BLaER1 (cell line): ENCODE measurements at regions not wholly inside any gene's neighbourhood (a gene's known extent, or its start where the extent isn't known, plus 50 kb on each side); places are given as distances from the start of the nearest gene placed in this dataset.
"Not testable (repeated sequence)": the region's sequence is repeated elsewhere in the genome, so short reads cannot be mapped to it uniquely, and the experiment has no call there.

Experiments used
- H3K27ac ChIP-seq: shearing (Covaris generic); formaldehyde crosslinking; 2 replicates; pipeline ENCODE4 v1.8.1; 2022
- H3K27me3 ChIP-seq: shearing (Covaris generic); formaldehyde crosslinking; 2 replicates; pipeline ENCODE4 v1.8.1; 2022
- H3K36me3 ChIP-seq: shearing (Covaris generic); formaldehyde crosslinking; 2 replicates; pipeline ENCODE4 v1.8.1; 2022
- H3K4me1 ChIP-seq: shearing (Covaris generic); formaldehyde crosslinking; 2 replicates; pipeline ENCODE4 v1.8.1; 2022
- H3K4me2 ChIP-seq: shearing (Covaris generic); formaldehyde crosslinking; 2 replicates; pipeline ENCODE4 v1.8.1; 2022
- H3K4me3 ChIP-seq: shearing (Covaris generic); formaldehyde crosslinking; 2 replicates; pipeline ENCODE4 v1.8.1; 2022
- H3K9ac ChIP-seq: shearing (Covaris generic); formaldehyde crosslinking; 2 replicates; pipeline ENCODE4 v1.8.1; 2022
- H3K9me3 ChIP-seq: shearing (Covaris generic); formaldehyde crosslinking; 2 replicates; pipeline ENCODE4 v1.8.1; 2022
- H4K20me1 ChIP-seq: shearing (Covaris generic); formaldehyde crosslinking; 2 replicates; pipeline ENCODE4 v1.8.1; 2022
- Cebpa-rat ChIP-seq: shearing (Covaris generic); IDR thresholded peaks from 2 replicates; pipeline ENCODE4 v1.8.1; 2022

- Histone ChIP-seq H3K9ac (no peak overlapping the region), H3K36me3 (no peaks in the 10 kb centered on the region), H3K4me3 (no peak overlapping the region), H3K27me3 (no peaks in the 10 kb centered on the region), H3K4me1 (peaks cover 28% of the 10 kb centered on the region), H4K20me1 (no peaks in the 10 kb centered on the region), H3K4me2 (peak overlapping the region; percentile 27; the same call in 1 of the 2 replicates), H3K27ac (no peak overlapping the region), H3K9me3 (no peaks in the 10 kb centered on the region)
- TF ChIP-seq Cebpa-rat, result no peak
Observed at GRCh38 chr20:58032599-58032998, 195.9 kb downstream of the ANKRD60 start.

GRCh38 chr20:58031350-58031749 lies 197.1 kb downstream of the ANKRD60 start:
- H3K4me3 ChIP-seq, H3K27ac ChIP-seq, H4K20me1 ChIP-seq, H3K4me2 ChIP-seq, H3K27me3 ChIP-seq, H3K9me3 ChIP-seq, H3K36me3 ChIP-seq, H3K9ac ChIP-seq: not testable (repeated sequence)
- H3K4me1 ChIP-seq, result peaks cover 18% of the 10 kb centered on the region

- H3K4me2 ChIP-seq, result no peak overlapping the region
- peaks cover 15% of the 10 kb centered on the region for H3K4me1 ChIP-seq
- H3K27ac ChIP-seq, result no peak overlapping the region
- TF ChIP-seq Cebpa-rat, result no peak
- H3K27me3 ChIP-seq, result no peaks in the 10 kb centered on the region
- H3K9ac ChIP-seq, result no peak overlapping the region
- no peaks in the 10 kb centered on the region for H4K20me1 ChIP-seq
- H3K4me3 ChIP-seq, result no peak overlapping the region
- H3K36me3 ChIP-seq, result no peaks in the 10 kb centered on the region
- H3K9me3 ChIP-seq, result no peaks in the 10 kb centered on the region
Observed at GRCh38 chr20:58028123-58028522, 200.3 kb downstream of the ANKRD60 start.

GRCh38 chr20:58026361-58026760 lies 202.1 kb downstream of the ANKRD60 start:
- Histone ChIP-seq H4K20me1 (no peaks in the 10 kb centered on the region), H3K36me3 (no peaks in the 10 kb centered on the region), H3K27me3 (no peaks in the 10 kb centered on the region), H3K4me3 (no peak overlapping the region), H3K4me1 (peaks cover 5% of the 10 kb centered on the region), H3K4me2 (no peak overlapping the region), H3K9me3 (no peaks in the 10 kb centered on the region), H3K27ac (no peak overlapping the region), H3K9ac (no peak overlapping the region)
- TF ChIP-seq Cebpa-rat, result no peak

GRCh38 chr20:58025233-58025632 lies 203.2 kb downstream of the ANKRD60 start:
- TF ChIP-seq Cebpa-rat, result no peak
- H3K9ac ChIP-seq, result no peak overlapping the region
- H3K4me1 ChIP-seq, result peaks cover 16% of the 10 kb centered on the region
- no peak overlapping the region for H3K4me3 ChIP-seq
- H3K9me3 ChIP-seq, result no peaks in the 10 kb centered on the region
- no peaks in the 10 kb centered on the region for H3K36me3 ChIP-seq
- no peaks in the 10 kb centered on the region for H3K27me3 ChIP-seq
- no peak overlapping the region for H3K4me2 ChIP-seq
- no peak overlapping the region for H3K27ac ChIP-seq
- H4K20me1 ChIP-seq, result no peaks in the 10 kb centered on the region

- H3K4me3 ChIP-seq, result no peak overlapping the region
- TF ChIP-seq Cebpa-rat, result no peak
- no peak overlapping the region for H3K9ac ChIP-seq
- peaks cover 25% of the 10 kb centered on the region for H3K4me1 ChIP-seq
- no peaks in the 10 kb centered on the region for H3K36me3 ChIP-seq
- no peaks in the 10 kb centered on the region for H4K20me1 ChIP-seq
- no peaks in the 10 kb centered on the region for H3K27me3 ChIP-seq
- no peak overlapping the region for H3K4me2 ChIP-seq
- H3K9me3 ChIP-seq, result no peaks in the 10 kb centered on the region
- H3K27ac ChIP-seq, result no peak overlapping the region
Observed at GRCh38 chr20:58024241-58024721, 204.2 kb downstream of the ANKRD60 start.

- H3K4me1 ChIP-seq, result peaks cover 29% of the 10 kb centered on the region
- H3K4me3 ChIP-seq, result no peak overlapping the region
- TF ChIP-seq Cebpa-rat, result no peak
- no peak overlapping the region for H3K27ac ChIP-seq
- H4K20me1 ChIP-seq, result no peaks in the 10 kb centered on the region
- no peak overlapping the region for H3K9ac ChIP-seq
- H3K27me3 ChIP-seq, result no peaks in the 10 kb centered on the region
- no peak overlapping the region for H3K4me2 ChIP-seq
- H3K9me3 ChIP-seq, result no peaks in the 10 kb centered on the region
- H3K36me3 ChIP-seq, result no peaks in the 10 kb centered on the region
Observed at GRCh38 chr20:58023781-58024180, 204.7 kb downstream of the ANKRD60 start.

GRCh38 chr20:58023346-58023745 lies 205.1 kb downstream of the ANKRD60 start:
- Histone ChIP-seq H3K9me3 (no peaks in the 10 kb centered on the region), H3K27ac (no peak overlapping the region), H3K36me3 (no peaks in the 10 kb centered on the region), H4K20me1 (no peaks in the 10 kb centered on the region), H3K4me1 (peaks cover 33% of the 10 kb centered on the region), H3K27me3 (no peaks in the 10 kb centered on the region), H3K4me3 (no peak overlapping the region), H3K9ac (no peak overlapping the region), H3K4me2 (no peak overlapping the region)
- TF ChIP-seq Cebpa-rat, result no peak

GRCh38 chr20:58022711-58023110 lies 205.7 kb downstream of the ANKRD60 start:
- Histone ChIP-seq H4K20me1 (no peaks in the 10 kb centered on the region), H3K9me3 (no peaks in the 10 kb centered on the region), H3K27ac (no peak overlapping the region), H3K36me3 (no peaks in the 10 kb centered on the region), H3K4me3 (no peak overlapping the region), H3K27me3 (no peaks in the 10 kb centered on the region), H3K4me1 (peaks cover 40% of the 10 kb centered on the region), H3K4me2 (no peak overlapping the region), H3K9ac (no peak overlapping the region)
- TF ChIP-seq Cebpa-rat, result no peak

- Histone ChIP-seq H3K9ac (0 out of 2 replicates have a peak overlapping the region, but pooled peaks have one; percentile 34), H4K20me1 (no peaks in the 10 kb centered on the region)
Observed at GRCh38 chr20:58021481-58021880, 207.0 kb downstream of the ANKRD60 start.

More at GRCh38 chr20:58021481-58021880, 207.0 kb downstream of the ANKRD60 start:
- Histone ChIP-seq H3K27ac (peak overlapping the region; percentile 67), H3K4me3 (no peak overlapping the region), H3K9me3 (no peaks in the 10 kb centered on the region), H3K4me1 (peaks cover 46% of the 10 kb centered on the region), H3K36me3 (no peaks in the 10 kb centered on the region), H3K4me2 (peak overlapping the region; percentile 86), H3K27me3 (no peaks in the 10 kb centered on the region)
- no peak for TF ChIP-seq Cebpa-rat
